Endothelial cell (in vitro differentiated cells): ENCODE measurements at regions not wholly inside any gene's neighbourhood (a gene's known extent, or its start where the extent isn't known, plus 50 kb on each side); places are given as distances from the start of the nearest gene placed in this dataset.

ENCODE experiments used
- DNase-seq: peaks from one replicate; pipeline ENCODE4 v3.0.0; 2021; ENCODE audit warnings: low spot score
- H3K27ac Mint-ChIP-seq: one replicate; pipeline ENCODE4 v1.8.0; 2021; ENCODE audit warnings: mixed read lengths, inconsistent platforms; ENCODE audit not compliant: unreplicated experiment
- H3K27me3 Mint-ChIP-seq: one replicate; pipeline ENCODE4 v1.8.0; 2021; ENCODE audit warnings: mild to moderate bottlenecking, moderate library complexity, mixed read lengths, inconsistent platforms; ENCODE audit not compliant: unreplicated experiment
- H3K36me3 Mint-ChIP-seq: one replicate; pipeline ENCODE4 v1.8.0; 2021; ENCODE audit warnings: mild to moderate bottlenecking, low read depth, mixed read lengths, inconsistent platforms; ENCODE audit not compliant: unreplicated experiment
- H3K4me1 Mint-ChIP-seq: one replicate; pipeline ENCODE4 v1.8.0; 2021; ENCODE audit warnings: mild to moderate bottlenecking, mixed read lengths, inconsistent platforms; ENCODE audit not compliant: unreplicated experiment
- H3K4me3 Mint-ChIP-seq: one replicate; pipeline ENCODE4 v1.8.0; 2021; ENCODE audit warnings: mild to moderate bottlenecking, mixed read lengths, inconsistent platforms; ENCODE audit not compliant: unreplicated experiment
- H3K9me3 Mint-ChIP-seq: one replicate; pipeline ENCODE4 v1.8.0; 2021; ENCODE audit warnings: mixed read lengths, inconsistent platforms; ENCODE audit not compliant: unreplicated experiment
- CTCF ChIP-seq: fragments of 200-600 bp; sonication (generic); IDR thresholded peaks from one replicate; pipeline ENCODE4 v1.5.0; 2021; ENCODE audit warnings: antibody characterized with exemption; ENCODE audit not compliant: unreplicated experiment

DNA sequence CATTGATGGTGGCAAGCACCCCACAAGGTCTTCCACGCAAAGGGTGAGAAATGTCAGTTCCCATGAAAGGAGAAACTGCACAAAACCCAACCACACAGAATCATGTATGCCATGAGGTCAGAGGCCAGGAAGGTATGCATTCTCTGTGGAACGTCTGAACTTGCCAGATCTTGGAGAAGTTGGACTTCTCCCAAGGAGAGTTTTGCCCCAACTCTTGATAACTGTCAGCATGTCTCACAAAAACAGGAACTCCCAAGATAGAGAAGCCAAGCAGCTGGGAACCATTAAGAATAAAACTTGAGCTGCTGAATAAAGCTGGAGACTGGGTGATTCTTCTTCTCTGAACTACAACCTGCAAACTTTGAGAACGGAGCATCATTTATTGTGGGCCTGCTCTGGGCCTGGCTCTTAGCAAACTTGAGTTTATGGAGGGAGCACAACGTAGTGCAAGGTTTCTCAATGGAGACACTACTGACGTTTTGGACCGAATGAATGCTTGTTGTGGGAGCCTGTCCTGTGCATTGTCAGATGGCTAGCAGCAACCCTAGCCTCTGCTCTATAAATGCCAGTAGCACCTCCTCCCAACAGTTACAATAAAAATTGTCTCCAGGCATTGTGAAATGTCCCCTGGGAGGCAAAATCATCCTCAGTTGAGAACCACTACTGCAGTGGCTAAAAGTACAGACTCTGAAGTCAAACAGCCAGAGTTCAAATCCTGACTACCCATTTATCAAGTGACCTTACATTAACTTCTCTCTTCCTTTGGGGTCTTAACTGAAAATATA, 193.5 kb downstream of the ACTL7B start:
- no peak overlapping the region for H3K27ac Mint-ChIP-seq
- H3K27me3 Mint-ChIP-seq = peaks cover 8% of the 10 kb centered on the region
- H3K4me1 Mint-ChIP-seq = no peaks in the 10 kb centered on the region
- TF ChIP-seq CTCF = no peak
- H3K4me3 Mint-ChIP-seq = no peak overlapping the region
- peaks cover 13% of the 10 kb centered on the region for H3K9me3 Mint-ChIP-seq
- no peak for DNase-seq
- peaks cover 21% of the 10 kb centered on the region for H3K36me3 Mint-ChIP-seq

GRCh38 chr9:108656566-108656965, 199.2 kb downstream of the ACTL7B start:
- Mint-ChIP-seq H3K27me3 (peaks cover 5% of the 10 kb centered on the region), H3K36me3 (peaks cover 19% of the 10 kb centered on the region), H3K4me3 (no peak overlapping the region), H3K27ac (no peak overlapping the region), H3K4me1 (no peaks in the 10 kb centered on the region), H3K9me3 (peaks cover 13% of the 10 kb centered on the region)
- no peak for DNase-seq
- TF ChIP-seq CTCF = no peak

GRCh38 chr9:108655818-108656217, 200.0 kb downstream of the ACTL7B start:
- Mint-ChIP-seq H3K36me3 (peaks cover 13% of the 10 kb centered on the region), H3K27ac (no peak overlapping the region), H3K27me3 (peaks cover 5% of the 10 kb centered on the region), H3K4me1 (no peaks in the 10 kb centered on the region), H3K9me3 (peaks cover 13% of the 10 kb centered on the region), H3K4me3 (no peak overlapping the region)
- no peak for TF ChIP-seq CTCF
- no peak for DNase-seq

DNA sequence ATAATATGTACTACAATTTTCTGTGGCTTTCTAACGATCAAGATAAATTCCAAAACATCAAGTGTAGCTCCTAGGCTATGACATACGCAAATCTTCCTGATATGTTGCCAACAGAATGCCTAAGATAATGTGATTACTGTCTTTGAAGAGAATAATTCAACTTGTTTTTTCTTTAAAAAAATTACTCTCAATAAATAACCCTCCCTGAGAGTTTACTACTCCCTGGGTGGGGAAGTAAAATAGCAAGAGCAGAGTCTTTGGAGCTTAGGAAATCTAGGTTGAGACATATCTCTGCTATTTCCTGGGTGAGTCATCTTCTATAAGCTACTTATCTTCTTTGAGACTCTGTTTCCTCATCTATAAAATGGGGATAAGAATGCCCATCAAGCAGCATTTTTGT, 201.2 kb downstream of the ACTL7B start:
- Mint-ChIP-seq H3K9me3 (peaks cover 9% of the 10 kb centered on the region), H3K36me3 (peaks cover 9% of the 10 kb centered on the region), H3K27ac (no peak overlapping the region), H3K4me3 (no peak overlapping the region), H3K4me1 (no peaks in the 10 kb centered on the region), H3K27me3 (peaks cover 2% of the 10 kb centered on the region)
- no peak for TF ChIP-seq CTCF
- no peak for DNase-seq

- Mint-ChIP-seq H3K9me3 (no peaks in the 10 kb centered on the region), H3K4me1 (no peaks in the 10 kb centered on the region), H3K27ac (no peak overlapping the region), H3K27me3 (peaks cover 2% of the 10 kb centered on the region), H3K36me3 (no peaks in the 10 kb centered on the region), H3K4me3 (no peak overlapping the region)
- no peak for TF ChIP-seq CTCF
- DNase-seq = no peak
Observed at GRCh38 chr9:108652851-108653250, 202.9 kb downstream of the ACTL7B start.
